ENCODE measurements at regions not wholly inside any gene's neighbourhood (a gene's known extent, or its start where the extent isn't known, plus 50 kb on each side); places are given as distances from the start of the nearest gene placed in this dataset.

- intact Hi-C loops (cut with DNase I) = no loop called here
- DNase-seq (no peak), ATAC-seq (no peak), FAIRE-seq (no peak)
- Histone ChIP-seq H3K9me3 (no peaks in the 10 kb centered on the region), H3K4me3 (no peak overlapping the region), H3K27ac (no peak overlapping the region), H3K27me3 (no peaks in the 10 kb centered on the region), H3K36me3 (no peaks in the 10 kb centered on the region), H3K4me1 (peaks cover 0 to 3% (median 0%) of the 10 kb centered on the region in 3 donors)
- no peak for TF ChIP-seq CTCF (IDR thresholded peaks at IDR 0.05)
- 46 to 48% methylated on average over 2 of the region's 2 CpGs for WGBS, 2 donors
These were observed 327.1 kb upstream of the DDI1 start for GRCh38 chr11:103709371-103709770.

- H3K36me3 ChIP-seq = no peaks in the 10 kb centered on the region
- no peak overlapping the region for H3K27ac ChIP-seq
- intact Hi-C loops (cut with DNase I) = no loop called here
- DNase-seq = no peak
- H3K27me3 ChIP-seq = no peaks in the 10 kb centered on the region
- TF ChIP-seq CTCF (IDR thresholded peaks at IDR 0.05) = no peak
- H3K9me3 ChIP-seq = no peaks in the 10 kb centered on the region
- no peak for ATAC-seq
- no peaks in the 10 kb centered on the region for H3K4me1 ChIP-seq
- FAIRE-seq = no peak
- H3K4me3 ChIP-seq = no peak overlapping the region
These were observed 322.2 kb upstream of the DDI1 start for GRCh38 chr11:103714246-103714645.

GRCh38 chr11:103716363-103716762 is 320.1 kb upstream of the DDI1 start:
- FAIRE-seq (no peak), DNase-seq (peak in 1 of 6 donors; percentile 13), ATAC-seq (no peak)
- Histone ChIP-seq H3K27me3 (no peaks in the 10 kb centered on the region), H3K4me1 (no peaks in the 10 kb centered on the region), H3K9me3 (no peaks in the 10 kb centered on the region), H3K36me3 (no peaks in the 10 kb centered on the region), H3K27ac (no peak overlapping the region), H3K4me3 (no peak overlapping the region)
- WGBS, 2 donors = 77 to 79% methylated on average over 3 of the region's 3 CpGs
- no peak for TF ChIP-seq CTCF (IDR thresholded peaks at IDR 0.05)
- intact Hi-C loops (cut with DNase I) = no loop called here

GRCh38 chr11:103727262-103727661 is 309.2 kb upstream of the DDI1 start:
- H3K27ac ChIP-seq = no peak overlapping the region
- no peaks in the 10 kb centered on the region for H3K9me3 ChIP-seq
- intact Hi-C loops (cut with DNase I) = no loop called here
- no peak overlapping the region for H3K4me3 ChIP-seq
- H3K4me1 ChIP-seq = peaks cover 0 to 4% (median 0%) of the 10 kb centered on the region in 3 donors
- H3K27me3 ChIP-seq = no peaks in the 10 kb centered on the region
- no peak for FAIRE-seq
- no peaks in the 10 kb centered on the region for H3K36me3 ChIP-seq
- 70 to 74% methylated on average over 4 of the region's 4 CpGs for WGBS, 2 donors
- DNase-seq = no peak
- no peak for TF ChIP-seq CTCF (IDR thresholded peaks at IDR 0.05)
- ATAC-seq = no peak

GRCh38 chr11:103729617-103730016 is 306.8 kb upstream of the DDI1 start:
- ATAC-seq (no peak), DNase-seq (no peak), FAIRE-seq (no peak)
- H3K36me3 ChIP-seq = no peaks in the 10 kb centered on the region
- H3K4me3 ChIP-seq = no peak overlapping the region
- H3K4me1 ChIP-seq = peaks cover 0 to 4% (median 0%) of the 10 kb centered on the region in 3 donors
- no peak overlapping the region for H3K27ac ChIP-seq
- H3K27me3 ChIP-seq = no peaks in the 10 kb centered on the region
- H3K9me3 ChIP-seq = no peaks in the 10 kb centered on the region
- TF ChIP-seq CTCF (IDR thresholded peaks at IDR 0.05) = no peak
- intact Hi-C loops (cut with DNase I) = no loop called here

Measured in pancreas (tissue), 10 donors.